ENCODE measurements at regions not wholly inside any gene's neighbourhood (a gene's known extent, or its start where the extent isn't known, plus 50 kb on each side); places are given as distances from the start of the nearest gene placed in this dataset.

- intact Hi-C loops (cut with DNase I, micrococcal nuclease) = no loop called here
- H3K9me3 ChIP-seq = peaks cover 8% of the 10 kb centered on the region
- no peak overlapping the region for H3K4me3 ChIP-seq
- no peaks in the 10 kb centered on the region for H3K36me3 ChIP-seq (ENCODE audit: low read depth)
- ATAC-seq (no peak), DNase-seq (no peak)
- H3K4me1 ChIP-seq (ENCODE audit: low read depth) = no peaks in the 10 kb centered on the region
- TF ChIP-seq, protein P1, sequence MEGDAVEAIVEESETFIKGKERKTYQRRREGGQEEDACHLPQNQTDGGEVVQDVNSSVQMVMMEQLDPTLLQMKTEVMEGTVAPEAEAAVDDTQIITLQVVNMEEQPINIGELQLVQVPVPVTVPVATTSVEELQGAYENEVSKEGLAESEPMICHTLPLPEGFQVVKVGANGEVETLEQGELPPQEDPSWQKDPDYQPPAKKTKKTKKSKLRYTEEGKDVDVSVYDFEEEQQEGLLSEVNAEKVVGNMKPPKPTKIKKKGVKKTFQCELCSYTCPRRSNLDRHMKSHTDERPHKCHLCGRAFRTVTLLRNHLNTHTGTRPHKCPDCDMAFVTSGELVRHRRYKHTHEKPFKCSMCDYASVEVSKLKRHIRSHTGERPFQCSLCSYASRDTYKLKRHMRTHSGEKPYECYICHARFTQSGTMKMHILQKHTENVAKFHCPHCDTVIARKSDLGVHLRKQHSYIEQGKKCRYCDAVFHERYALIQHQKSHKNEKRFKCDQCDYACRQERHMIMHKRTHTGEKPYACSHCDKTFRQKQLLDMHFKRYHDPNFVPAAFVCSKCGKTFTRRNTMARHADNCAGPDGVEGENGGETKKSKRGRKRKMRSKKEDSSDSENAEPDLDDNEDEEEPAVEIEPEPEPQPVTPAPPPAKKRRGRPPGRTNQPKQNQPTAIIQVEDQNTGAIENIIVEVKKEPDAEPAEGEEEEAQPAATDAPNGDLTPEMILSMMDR (IDR thresholded peaks at IDR 0.05) = no peak
These were observed 986.0 kb downstream of the DSC3 start for GRCh38 chr18:30056528-30056927.

- DNase-seq (no peak), ATAC-seq (no peak)
- Histone ChIP-seq H3K4me1 (ENCODE audit: low read depth) (no peaks in the 10 kb centered on the region), H3K9me3 (no peaks in the 10 kb centered on the region), H3K4me3 (no peak overlapping the region), H3K36me3 (ENCODE audit: low read depth) (no peaks in the 10 kb centered on the region)
- TF ChIP-seq, protein P1 (IDR thresholded peaks at IDR 0.05) = no peak
- intact Hi-C loops (cut with DNase I, micrococcal nuclease) = no loop called here
These were observed 998.0 kb downstream of the DSC3 start for GRCh38 chr18:30044496-30044895.

- intact Hi-C loops (cut with DNase I, micrococcal nuclease) = no loop called here
- Histone ChIP-seq H3K4me3 (no peak overlapping the region), H3K9me3 (peaks cover 20% of the 10 kb centered on the region), H3K36me3 (ENCODE audit: low read depth) (no peaks in the 10 kb centered on the region), H3K4me1 (ENCODE audit: low read depth) (no peaks in the 10 kb centered on the region)
- ATAC-seq = no peak
- TF ChIP-seq, protein P1 (IDR thresholded peaks at IDR 0.05) = no peak
- DNase-seq = no peak
These were observed 1003.3 kb downstream of the DSC3 start for GRCh38 chr18:30039201-30039600.

- Histone ChIP-seq H3K36me3 (ENCODE audit: low read depth) (no peaks in the 10 kb centered on the region), H3K4me1 (ENCODE audit: low read depth) (no peaks in the 10 kb centered on the region), H3K9me3 (peaks cover 24% of the 10 kb centered on the region), H3K4me3 (no peak overlapping the region)
- TF ChIP-seq, protein P1 (IDR thresholded peaks at IDR 0.05) = no peak
- DNase-seq (no peak), ATAC-seq (no peak)
- intact Hi-C loops (cut with DNase I, micrococcal nuclease) = no loop called here
These were observed 1007.7 kb downstream of the DSC3 start for GRCh38 chr18:30034818-30035217.

- H3K4me3 ChIP-seq = no peak overlapping the region
- ATAC-seq = no peak
- TF ChIP-seq, protein P1 (IDR thresholded peaks at IDR 0.05) = no peak
- no peaks in the 10 kb centered on the region for H3K36me3 ChIP-seq (ENCODE audit: low read depth)
- no peak for DNase-seq
- peaks cover 5% of the 10 kb centered on the region for H3K9me3 ChIP-seq
- no peaks in the 10 kb centered on the region for H3K4me1 ChIP-seq (ENCODE audit: low read depth)
- intact Hi-C loops (cut with DNase I, micrococcal nuclease) = no loop called here
These were observed 1026.4 kb downstream of the DSC3 start for GRCh38 chr18:30016179-30016578.

GRCh38 chr18:30004965-30005364 is 1037.6 kb downstream of the DSC3 start:
- Histone ChIP-seq H3K4me1 (ENCODE audit: low read depth) (no peaks in the 10 kb centered on the region), H3K4me3 (no peak overlapping the region), H3K9me3 (peaks cover 2% of the 10 kb centered on the region), H3K36me3 (ENCODE audit: low read depth) (no peaks in the 10 kb centered on the region)
- ATAC-seq (no peak), DNase-seq (no peak)
- intact Hi-C loops (cut with DNase I, micrococcal nuclease) = no loop called here
- TF ChIP-seq, protein P1 (IDR thresholded peaks at IDR 0.05) = no peak

All from mucosa of descending colon (tissue), 3 donors.